ENCODE measurements at regions not wholly inside any gene's neighbourhood (a gene's known extent, or its start where the extent isn't known, plus 50 kb on each side); places are given as distances from the start of the nearest gene placed in this dataset.
A peak's percentile ranks its signal among the peaks of the same experiment; 100 is the strongest.

DNA sequence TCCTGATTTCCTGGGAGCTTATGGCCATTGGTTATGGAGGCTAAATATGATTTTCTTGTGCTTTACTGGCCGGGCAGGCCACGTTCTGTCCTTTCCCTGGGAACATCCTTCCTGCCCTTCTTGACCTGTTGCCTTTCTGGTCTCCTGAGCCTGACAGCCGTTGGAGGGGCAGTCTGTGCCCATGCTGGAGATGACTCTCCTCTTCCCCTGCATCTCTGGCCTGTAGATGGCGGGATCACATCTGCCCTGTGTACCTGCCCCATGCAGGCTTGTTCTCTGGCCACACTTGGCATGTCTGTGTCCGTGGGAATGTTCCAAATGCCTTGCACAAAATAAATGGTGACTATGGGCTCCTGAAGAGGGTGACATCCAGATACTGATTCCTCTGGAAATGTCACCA is 253.1 kb upstream of the IRX4 start:
- peak; percentile 69 for DNase-seq (ENCODE audit: low spot score)

DNA sequence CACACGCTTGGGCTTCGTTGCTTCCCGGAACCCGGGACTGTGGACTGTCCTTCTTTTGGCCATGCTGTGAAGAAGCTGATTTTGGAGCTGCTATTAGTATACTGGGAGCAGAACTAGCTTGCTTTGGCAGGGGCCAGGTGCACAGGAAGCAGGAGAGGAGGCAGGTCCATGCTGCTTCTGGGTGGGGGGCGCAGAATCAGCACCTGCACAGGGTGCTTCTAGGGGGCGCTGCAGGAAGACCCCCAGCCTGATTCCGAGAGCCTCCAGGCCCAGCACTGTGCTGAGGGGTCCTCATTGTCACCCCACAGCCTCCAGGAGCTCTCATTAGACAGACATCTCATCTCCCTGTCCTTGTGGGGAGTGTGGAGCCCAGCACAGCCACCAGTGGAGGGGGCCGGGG is 252.6 kb upstream of the IRX4 start:
- peak; percentile 76 for DNase-seq (ENCODE audit: low spot score)

DNA sequence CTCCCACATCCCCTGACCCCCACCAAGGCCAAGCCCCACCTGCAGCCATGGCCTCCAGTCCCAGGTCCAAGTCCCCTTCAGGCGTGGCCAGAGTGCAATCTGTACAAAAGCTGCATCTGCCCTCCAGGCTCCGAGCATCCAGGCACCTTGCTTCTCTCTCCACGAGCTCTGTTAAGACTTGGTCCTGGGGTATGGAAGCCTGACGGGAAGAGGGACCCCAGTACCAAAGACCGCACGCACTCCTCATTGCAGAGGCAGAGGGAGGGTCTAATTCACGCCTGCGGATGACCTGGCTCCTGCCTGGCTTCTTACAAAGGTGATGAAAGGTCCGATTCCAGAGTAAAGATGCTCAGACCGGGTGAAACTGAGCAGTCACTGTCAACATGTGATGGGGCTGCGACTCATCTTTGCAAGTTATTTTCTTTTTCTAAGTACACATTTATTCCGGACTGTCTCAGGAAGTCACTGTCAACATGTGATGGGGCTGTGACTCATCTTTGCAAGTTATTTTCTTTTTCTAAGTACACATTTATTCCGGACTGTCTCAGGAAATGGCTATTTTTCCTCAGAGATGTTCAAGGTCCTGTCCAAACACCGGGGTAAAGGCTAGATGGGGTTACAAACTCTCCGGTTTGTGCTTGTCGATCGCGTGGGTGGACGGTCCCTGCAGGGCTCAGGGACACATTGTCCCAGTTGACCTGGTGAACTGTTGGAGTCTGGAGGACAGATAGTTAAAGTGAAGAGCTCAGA is 252.0 kb upstream of the IRX4 start:
- DNase-seq (ENCODE audit: low spot score): no peak

DNA sequence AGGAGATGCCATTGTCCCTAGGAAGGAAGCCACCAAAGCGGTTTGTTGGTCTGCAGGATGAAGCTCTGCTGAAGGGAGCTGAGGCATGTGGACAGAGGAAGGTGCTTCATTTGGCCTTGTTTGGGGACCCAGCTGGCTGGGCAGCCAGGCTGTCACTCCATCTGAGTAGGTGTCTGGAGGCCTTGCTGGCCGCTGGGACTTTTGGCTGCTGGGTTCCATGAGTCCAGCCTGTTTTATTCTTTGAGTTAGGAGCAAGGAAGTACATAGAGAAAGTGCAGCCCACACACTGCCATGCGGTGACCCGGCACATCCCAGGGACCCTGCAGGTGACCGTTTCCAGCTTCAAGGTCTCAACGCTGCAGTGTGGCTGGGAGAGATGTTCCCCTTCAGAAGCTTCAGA is 251.2 kb upstream of the IRX4 start:
- peak; percentile 71 for DNase-seq (ENCODE audit: low spot score)

DNA sequence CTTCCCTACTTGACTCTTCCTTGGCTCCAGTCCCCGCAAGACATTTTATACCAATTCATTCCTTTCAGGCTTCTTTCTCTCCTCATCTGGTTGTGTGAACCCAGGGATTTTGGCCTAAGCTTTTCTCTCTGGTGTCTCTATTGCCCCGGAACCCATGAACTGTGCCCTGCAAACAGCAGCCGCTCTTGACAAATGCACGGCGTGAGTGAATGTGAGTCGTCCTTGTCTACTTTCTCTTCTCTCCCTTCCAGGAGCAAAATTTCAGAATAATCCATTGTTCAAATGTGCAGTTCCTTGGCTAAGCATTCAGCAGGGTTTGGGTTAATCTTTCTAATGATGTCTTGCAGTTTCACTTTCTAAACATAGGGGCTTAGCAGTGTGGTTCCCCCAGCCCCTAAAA is 250.4 kb upstream of the IRX4 start:
- DNase-seq (ENCODE audit: low spot score): no peak

DNA sequence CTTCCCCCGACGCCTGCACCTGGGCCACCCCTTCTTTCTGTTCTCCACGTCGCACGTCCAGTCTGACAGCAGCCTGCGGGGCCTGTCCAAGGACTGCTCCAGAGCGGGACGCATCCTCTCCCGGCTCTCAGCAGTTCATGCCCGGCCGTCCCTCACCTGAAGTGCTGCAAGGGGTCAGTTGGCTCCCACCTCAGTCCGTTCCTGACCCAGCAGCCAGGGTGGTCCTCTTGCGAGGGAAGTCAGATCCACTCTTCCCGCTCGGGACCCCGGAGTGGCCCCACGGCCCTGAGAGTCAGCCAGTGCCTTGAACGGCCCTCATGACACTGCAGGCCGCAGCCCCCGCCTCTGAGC is 249.7 kb upstream of the IRX4 start:
- peak; percentile 89 for DNase-seq (ENCODE audit: low spot score)

DNA sequence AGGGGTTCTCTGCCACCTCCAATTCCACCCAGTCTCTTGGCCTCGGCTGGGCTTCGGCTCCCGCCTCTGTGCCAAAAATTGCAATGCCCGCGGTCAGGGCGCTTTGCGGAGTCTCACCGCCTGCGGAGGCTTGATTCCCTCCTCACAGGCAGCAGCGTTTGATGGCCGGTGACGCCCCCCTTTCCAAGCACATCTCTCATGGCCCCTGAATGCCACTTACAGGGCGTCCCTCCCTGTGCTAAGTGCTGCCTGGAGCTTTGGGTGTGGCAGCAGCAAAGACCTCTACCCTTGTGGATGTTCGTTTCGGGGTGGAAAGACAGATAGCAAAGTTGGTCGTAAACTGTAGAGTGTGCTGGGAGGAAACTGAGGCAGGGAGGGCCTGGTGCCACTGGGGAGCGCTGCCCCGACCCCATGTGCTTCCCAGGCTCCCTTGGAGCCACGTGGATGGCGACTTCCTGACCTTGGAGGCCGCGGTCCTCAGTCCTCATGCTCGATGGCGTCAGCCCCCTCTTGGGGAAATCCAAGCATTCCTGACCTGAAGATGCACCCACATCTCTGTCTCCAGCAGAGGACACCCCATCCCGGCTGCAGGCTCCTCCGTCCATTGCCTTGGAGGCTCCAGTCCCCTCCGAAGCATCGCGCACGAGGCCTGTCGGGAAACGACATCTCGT is 249.2 kb upstream of the IRX4 start:
- DNase-seq (ENCODE audit: low spot score): peak; percentile 72

DNA sequence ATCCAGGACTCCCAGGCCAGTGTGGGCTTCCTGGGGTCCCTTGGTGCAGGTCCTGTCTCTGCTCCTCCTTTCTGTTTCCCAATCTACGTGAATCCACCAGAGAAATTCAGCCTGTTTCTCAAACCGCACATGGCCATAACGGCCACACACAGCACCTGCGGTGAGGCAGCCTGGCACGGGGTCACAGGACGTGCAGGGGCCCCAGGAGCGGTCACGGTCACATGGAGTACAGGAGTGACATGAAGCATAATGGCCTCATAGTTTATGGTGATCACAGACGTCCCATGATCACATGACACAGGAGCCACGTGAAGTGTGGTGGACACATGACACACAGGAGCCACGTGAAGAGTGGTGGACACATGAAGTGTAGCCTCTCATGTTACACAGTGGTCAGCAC is 248.5 kb upstream of the IRX4 start:
- peak; percentile 60 for DNase-seq (ENCODE audit: low spot score)

DNA sequence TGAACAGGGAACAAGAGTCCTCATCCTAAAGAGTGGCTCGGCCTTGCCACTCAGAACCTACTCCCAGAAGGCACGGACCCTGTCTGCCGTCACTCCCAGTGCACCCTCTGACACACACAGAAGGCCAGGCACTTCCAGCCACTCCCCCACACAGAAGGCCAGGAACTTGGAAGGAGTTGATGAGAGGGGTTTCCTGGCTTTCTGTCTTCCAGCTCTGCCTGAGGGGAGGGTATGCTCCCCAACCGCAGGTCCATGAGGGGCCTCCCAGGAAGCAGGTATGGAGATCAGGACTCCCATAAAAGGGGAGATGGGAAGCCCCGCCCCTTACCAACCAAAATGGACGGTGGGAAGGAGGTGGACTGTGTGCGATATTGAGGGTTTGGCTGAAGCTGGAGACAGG is 247.6 kb upstream of the IRX4 start:
- no peak for DNase-seq (ENCODE audit: low spot score)

DNA sequence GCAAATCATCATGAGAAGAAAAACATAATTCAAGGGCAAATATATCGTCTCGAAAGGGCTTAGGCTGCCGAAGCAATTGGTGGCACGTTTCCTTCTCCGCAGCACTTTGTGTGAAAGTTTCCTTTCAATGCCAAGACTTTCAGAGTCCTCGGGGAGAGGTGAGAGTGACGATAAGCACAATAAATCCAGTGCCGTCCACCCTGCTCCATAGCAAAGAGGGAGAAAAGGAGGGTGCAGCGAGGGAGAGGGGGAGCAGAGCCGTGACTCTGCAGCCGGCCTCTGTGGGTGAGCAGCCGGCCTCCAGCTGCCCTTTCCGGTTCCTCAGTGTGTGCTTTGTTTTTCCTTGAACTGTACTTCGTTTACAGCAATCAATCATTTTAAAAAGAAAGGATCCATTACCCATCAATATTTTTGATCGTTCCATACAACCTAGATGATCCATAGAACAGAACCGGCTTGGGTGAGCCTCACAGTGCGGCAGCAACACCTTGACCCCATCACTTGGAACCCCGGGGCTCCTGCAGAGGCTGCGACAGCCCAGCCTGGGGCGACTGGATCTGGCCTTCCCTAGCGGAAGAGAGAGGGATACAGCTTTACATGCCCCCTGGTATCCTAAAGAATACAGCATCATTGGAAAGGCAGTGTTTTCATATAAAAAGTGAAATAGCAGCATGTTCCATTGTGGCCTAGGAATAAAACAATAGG is 247.0 kb upstream of the IRX4 start:
- DNase-seq (ENCODE audit: low spot score): no peak

DNA sequence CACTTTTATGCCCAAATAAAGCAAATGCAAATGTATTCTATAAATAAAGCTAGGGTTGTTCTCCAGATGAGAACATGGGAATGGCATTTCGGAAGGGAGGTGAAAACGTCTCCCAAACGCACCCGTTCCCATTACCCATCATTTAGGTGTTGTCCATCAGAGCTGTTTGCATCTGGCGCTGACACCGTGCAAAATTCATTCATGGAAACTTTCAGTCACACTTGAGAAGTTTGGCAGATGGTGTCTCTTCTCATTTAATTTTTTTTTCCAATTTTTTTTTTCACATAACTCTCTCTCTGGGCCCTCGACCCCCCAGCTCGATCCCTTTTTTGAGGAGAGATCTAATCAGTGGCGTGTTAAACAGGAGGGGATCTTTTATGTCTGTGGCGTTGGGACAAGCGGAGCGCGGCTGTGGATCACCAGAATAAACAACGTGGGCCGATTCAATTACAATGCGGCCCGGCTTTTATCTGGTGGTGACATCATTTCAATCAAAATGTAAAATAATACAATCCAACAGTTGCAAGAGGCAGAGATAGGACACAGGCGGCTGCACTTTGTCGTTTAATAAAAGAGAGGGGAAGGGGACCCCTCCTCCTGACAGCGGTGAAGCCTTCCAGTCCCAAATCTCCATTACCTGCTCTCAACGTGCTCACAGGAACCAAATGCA is 246.1 kb upstream of the IRX4 start:
- no peak for DNase-seq (ENCODE audit: low spot score)

DNA sequence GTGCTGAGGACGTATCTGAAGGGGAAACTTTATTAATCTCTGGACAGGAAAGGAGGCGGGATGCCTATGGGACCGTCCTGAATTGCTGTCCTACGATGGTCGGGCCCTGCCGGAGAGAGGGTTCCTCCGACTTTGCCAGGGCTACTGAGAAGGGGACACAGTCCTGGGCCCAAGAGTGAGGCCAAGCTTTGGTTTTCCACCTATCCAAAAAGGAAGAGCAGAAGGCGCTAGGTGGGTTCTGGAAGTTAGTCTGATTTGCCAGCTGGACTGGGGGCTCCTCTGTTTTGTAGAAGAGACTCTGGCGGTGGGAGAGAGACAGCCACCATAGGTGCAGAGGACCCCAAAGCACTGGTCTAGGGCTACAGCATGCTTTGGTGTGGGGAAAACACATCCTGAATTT is 243.8 kb upstream of the IRX4 start:
- peak; percentile 60 for DNase-seq (ENCODE audit: low spot score)

DNA sequence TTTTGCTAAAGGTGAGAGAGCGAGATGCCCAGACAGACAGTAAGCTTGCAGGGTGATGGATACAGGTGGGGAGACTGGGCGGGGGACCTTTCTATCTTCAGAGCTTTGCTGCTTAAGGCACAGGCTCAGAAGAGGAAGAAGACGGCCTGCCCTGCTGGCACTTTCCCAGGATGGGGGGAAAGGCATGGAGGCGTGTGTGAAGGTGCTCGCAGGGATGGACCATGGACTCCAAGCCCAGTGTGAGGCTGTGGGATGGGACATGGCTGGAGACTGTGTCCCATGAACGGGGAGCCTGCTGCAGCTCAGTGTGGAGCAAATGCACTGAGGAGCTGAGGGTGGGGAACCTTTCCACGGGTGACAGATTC is 243.2 kb upstream of the IRX4 start:
- peak; percentile 77 for DNase-seq (ENCODE audit: low spot score)

DNA sequence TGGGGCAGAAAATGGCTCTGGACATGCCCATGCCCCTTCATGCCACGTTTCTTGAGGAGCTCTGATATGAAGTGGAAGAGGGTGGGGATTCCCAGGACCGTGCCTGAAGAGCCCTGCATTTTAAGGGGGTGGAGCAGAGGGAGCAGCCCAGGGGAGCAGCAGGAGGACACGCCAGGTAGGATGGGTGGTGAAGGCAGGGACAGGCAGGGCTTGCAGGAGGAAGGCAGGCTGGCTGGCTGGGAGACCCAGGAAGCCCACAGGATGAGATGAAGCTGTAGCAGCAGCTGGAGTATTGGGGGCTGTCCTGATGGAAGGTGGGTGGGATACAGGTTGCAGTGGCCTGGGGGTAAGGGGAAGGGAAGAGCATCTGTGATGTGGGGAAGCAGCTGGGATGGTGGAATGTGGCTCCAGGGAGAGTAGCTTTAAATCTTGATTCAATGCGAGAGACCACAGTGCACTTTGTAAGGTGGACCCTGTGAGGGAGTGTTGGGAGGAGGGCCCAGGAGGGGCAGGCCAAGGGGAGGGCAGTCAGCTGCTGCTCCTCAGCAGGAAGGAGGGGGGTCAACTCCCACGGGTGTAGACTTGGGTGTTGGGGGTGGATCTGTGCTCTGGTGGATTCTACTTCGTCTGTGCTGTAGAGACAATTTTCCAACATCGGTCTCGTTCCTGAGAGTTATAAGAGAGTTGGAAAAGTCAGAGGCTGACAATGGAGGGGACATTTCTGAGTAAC is 242.6 kb upstream of the IRX4 start:
- no peak for DNase-seq (ENCODE audit: low spot score)

DNA sequence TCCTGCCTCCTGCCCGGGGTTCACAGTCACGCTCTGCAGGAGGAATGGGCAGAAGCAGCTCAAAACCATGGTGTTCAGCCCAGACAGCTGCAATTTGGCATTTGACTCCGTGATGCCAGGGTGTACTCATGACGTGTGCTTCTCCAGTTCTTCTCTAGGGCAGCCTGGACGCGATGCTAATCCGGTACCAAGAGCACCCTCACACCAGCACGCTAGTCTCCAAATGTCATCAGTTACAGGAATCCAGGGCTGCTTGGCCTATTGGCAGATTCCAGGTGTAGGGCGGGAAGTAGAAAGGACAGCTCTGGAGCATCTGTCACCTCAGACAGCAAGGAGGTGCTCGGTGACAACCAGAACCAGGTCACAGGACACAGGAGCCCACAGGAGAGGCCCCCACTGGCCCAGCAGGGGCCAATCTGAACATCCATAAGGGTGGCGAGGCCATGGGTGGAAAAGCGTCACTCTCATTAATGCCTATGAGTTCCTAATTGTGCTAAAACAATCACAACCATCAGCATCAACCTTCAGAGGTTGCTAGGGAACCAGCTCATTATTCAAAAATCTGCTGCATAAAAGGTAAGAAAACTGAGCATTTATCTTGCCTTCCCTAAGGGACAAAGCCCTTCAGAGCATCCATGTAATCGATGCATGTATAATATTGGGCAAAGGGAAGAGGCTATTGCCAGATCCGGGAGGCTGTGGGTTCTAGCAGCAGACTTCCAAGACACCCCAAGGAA is 241.9 kb upstream of the IRX4 start:
- DNase-seq (ENCODE audit: low spot score): no peak

DNA sequence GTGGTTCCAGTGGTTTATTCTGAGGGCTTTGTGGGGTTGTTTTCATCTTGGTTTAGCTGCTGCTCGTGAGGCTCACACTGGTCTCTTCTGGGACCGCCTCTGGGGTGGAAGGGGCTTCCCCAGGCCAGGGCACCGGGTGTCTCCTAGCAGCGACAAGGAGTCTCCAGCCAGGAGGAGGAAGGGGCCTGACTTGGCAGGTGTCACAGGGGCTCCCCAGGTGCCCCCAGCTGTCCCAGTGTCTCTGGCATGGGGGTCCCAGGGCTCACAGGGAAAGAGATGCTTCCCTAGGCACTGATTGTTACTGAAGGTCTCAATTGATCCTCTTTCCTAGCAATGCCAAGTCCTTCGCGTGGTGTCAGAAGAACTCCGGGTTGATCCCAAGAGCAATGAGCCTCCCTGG is 241.1 kb upstream of the IRX4 start:
- DNase-seq (ENCODE audit: low spot score): peak; percentile 65

DNA sequence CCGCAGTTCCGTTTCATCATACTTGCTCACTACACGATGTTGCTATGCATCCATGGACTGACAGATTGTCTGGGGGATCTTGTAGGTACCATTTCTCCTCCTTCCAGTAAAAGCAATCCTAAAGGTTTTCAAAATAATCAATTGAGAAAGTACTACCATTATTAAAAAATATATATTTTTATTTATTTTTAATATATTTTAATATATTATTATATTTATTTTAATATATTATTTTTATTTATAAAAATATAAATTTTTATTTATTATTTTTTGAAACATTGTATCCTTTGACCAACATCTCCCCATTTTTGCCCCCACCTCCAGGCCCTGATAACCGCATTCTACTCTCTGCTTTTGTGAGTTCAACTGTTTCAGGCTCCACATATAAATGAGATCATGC is 237.6 kb upstream of the IRX4 start:
- DNase-seq (ENCODE audit: low spot score): no peak

DNA sequence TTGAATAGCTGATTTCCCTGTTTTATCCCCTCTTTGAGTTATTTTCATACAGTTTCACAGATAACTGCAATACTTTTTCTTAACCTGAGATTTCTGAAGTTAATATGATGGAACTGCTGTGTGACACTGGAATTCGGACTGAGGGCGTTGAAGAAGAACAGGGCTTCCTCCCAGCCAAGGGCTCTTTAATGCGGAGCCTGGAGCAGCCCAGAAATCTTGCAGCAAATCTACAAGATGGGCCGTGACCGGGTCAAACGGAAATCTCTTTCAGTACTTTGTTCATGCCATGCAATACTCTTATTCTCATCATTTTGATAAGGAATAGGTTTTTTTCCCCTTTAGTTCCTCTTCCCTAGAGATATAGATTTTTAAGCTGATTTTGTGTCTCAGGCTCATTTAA is 236.8 kb upstream of the IRX4 start:
- no peak for DNase-seq (ENCODE audit: low spot score)

DNA sequence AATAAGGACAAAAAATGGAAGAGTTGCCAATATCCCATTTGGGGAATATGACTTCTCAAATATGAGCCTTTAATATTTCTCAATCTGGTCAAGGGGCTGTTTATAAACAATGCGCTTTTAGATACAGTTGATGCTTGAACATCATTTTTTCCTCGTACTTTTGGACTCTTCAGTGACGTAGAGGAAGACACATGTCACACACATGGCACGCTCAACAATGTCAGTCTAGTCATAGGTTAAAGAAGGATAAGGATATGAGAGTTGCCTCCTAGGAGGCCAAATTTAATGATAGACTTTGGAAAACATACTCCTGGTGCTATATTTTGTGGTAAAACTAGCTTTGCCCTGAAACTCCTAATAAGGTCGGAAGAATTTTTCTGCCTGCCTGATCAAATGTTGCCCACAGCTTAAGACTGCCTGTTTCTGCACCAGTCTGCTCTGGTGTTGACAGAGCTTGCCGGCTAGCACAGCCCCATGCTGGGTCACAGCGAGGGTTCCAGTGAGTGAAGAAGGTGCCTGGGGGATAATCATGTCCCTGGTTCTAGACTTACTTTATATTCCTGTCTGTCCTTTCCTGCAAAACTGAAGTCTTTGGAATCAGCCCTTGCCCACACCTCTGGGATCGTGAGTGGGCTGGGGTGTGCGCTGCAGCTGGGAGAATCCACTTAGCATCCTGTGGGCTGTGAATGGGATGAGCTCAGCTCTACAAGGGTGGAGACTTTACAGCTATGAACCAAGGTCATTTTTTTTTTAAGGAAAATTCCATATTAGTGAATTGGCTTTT is 230.8 kb upstream of the IRX4 start:
- DNase-seq (ENCODE audit: low spot score): no peak
